Lung (tissue), 11 donors: ENCODE measurements at regions not wholly inside any gene's neighbourhood (a gene's known extent, or its start where the extent isn't known, plus 50 kb on each side); places are given as distances from the start of the nearest gene placed in this dataset.

Source experiments
- ATAC-seq: fragments of 200-7000 bp; cut with Tn5 transposase; one replicate; pipeline ENCODE4 v1.9.1; 2020; ENCODE audit warnings: moderate number of reproducible peaks; ENCODE audit not compliant: insufficient read depth, low FRiP score
- DNase-seq, 3 donors: peaks; one replicate each; pipeline ENCODE4 v3.0.0-alpha.2; 2013 to 2017
- H3K27ac ChIP-seq, 2 donors: one replicate each; pipeline ENCODE4 v1.5.1; 2013; ENCODE audit warnings: mild to moderate bottlenecking in 2 of 2, moderate library complexity in 2 of 2, control low read depth in 1 of 2, inconsistent platforms in 1 of 2, low read depth in 1 of 2, low read length in 1 of 2
- H3K27me3 ChIP-seq, 3 donors: one replicate each; pipeline ENCODE4 v1.5.1; 2013; ENCODE audit warnings: low read length in 2 of 3; ENCODE audit not compliant: control insufficient read depth in 3 of 3, insufficient read depth in 3 of 3
- H3K36me3 ChIP-seq, 4 donors: one replicate each; pipeline ENCODE4 v1.5.1; 2013; ENCODE audit warnings: low read length in 4 of 4, mild to moderate bottlenecking in 1 of 4, moderate library complexity in 1 of 4; ENCODE audit not compliant: control insufficient read depth in 4 of 4, insufficient read depth in 4 of 4
- H3K4me1 ChIP-seq, 5 donors: one replicate each; pipeline ENCODE4 v1.5.1; 2013; ENCODE audit warnings: low read length in 5 of 5, mild to moderate bottlenecking in 2 of 5, moderate library complexity in 1 of 5; ENCODE audit not compliant: control insufficient read depth in 5 of 5, insufficient read depth in 5 of 5
- H3K4me3 ChIP-seq: one replicate; pipeline ENCODE4 v1.5.1; 2013; ENCODE audit warnings: mild to moderate bottlenecking, control low read depth, moderate library complexity
- H3K9ac ChIP-seq, 2 donors: one replicate each; pipeline ENCODE4 v1.5.1; 2013; ENCODE audit warnings: low read length in 2 of 2, control low read depth in 1 of 2; ENCODE audit not compliant: insufficient read depth in 1 of 2
- H3K9me3 ChIP-seq, 4 donors: one replicate each; pipeline ENCODE4 v1.5.1; 2013; ENCODE audit warnings: low read length in 3 of 4, mild to moderate bottlenecking in 1 of 4, moderate library complexity in 1 of 4; ENCODE audit not compliant: control insufficient read depth in 4 of 4, insufficient read depth in 3 of 4
- WGBS, 2 donors: extraction: QIAGEN DNeasy Blood & Tissue Kit; methylation state at CpG; one replicate each; pipeline ENCODE4 v1.1.7; 2013; 5-methylcytosine and 5-hydroxymethylcytosine counted together
- TF ChIP-seq, protein P1 (sequence below): IDR thresholded peaks from 2 replicates; pipeline ENCODE4 v1.5.1; 2012; ENCODE audit warnings: mild to moderate bottlenecking; ENCODE audit errors: control extremely low read depth, extremely low read depth
- donor health status: control.
- donor health status: control.
- donor health status: Bipolar disorder and iron deficiency.
- donor health status: healthy.
- donor health status: DM: yes; HTN: yes; CAD: no.

DNA sequence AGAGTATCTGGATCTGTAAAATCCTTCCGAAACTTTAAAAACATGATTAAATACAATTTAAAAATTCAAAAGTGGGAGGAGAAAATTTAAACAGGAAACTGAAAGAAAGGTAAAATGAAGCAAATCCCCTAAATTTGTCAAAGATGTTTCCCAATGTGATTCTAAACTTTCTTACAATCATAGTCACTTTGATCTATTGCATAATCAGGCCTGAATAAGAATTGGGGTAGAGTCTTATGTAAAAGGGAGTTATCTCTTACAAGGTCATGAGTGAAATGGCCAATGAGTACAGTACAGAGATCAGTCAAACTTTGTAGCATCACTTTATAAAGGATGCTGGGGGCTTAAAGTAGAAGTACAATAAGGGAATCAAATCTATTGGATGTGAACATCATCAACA, 1657.7 kb upstream of the CELF4 start:
- H3K36me3 ChIP-seq: no peaks in the 10 kb centered on the region
- no peak overlapping the region for H3K27ac ChIP-seq
- TF ChIP-seq, protein P1, sequence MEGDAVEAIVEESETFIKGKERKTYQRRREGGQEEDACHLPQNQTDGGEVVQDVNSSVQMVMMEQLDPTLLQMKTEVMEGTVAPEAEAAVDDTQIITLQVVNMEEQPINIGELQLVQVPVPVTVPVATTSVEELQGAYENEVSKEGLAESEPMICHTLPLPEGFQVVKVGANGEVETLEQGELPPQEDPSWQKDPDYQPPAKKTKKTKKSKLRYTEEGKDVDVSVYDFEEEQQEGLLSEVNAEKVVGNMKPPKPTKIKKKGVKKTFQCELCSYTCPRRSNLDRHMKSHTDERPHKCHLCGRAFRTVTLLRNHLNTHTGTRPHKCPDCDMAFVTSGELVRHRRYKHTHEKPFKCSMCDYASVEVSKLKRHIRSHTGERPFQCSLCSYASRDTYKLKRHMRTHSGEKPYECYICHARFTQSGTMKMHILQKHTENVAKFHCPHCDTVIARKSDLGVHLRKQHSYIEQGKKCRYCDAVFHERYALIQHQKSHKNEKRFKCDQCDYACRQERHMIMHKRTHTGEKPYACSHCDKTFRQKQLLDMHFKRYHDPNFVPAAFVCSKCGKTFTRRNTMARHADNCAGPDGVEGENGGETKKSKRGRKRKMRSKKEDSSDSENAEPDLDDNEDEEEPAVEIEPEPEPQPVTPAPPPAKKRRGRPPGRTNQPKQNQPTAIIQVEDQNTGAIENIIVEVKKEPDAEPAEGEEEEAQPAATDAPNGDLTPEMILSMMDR: no peak
- no peak overlapping the region for H3K9ac ChIP-seq
- no peak overlapping the region for H3K4me3 ChIP-seq
- H3K27me3 ChIP-seq: no peaks in the 10 kb centered on the region
- no peaks in the 10 kb centered on the region for H3K9me3 ChIP-seq
- DNase-seq (no peak), ATAC-seq (no peak)
- 90 to 93% methylated on average over 1 of the region's 1 CpG for WGBS, 2 donors
- no peaks in the 10 kb centered on the region for H3K4me1 ChIP-seq

DNA sequence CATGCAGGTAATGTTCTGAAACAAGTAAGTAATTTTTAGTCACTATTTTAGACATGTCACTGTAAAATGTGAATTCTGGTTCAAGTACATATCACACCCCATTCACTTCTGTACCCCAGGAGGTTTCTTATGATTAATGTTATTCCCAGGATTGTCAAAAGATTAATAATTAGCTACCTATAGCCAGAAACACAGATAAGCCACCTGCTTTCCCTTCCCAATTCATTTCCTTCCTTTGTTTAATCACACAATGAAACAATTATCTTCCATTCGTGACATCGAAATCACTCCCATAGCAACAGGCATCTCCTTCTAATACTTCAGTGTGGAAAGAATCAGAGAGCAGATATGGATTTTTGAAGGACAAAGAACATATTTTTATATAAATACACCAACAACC, 1650.3 kb upstream of the CELF4 start:
- DNase-seq (no peak), ATAC-seq (no peak)
- no peaks in the 10 kb centered on the region for H3K27me3 ChIP-seq
- H3K27ac ChIP-seq: no peak overlapping the region
- H3K9me3 ChIP-seq: peaks cover 0 to 3% (median 1%) of the 10 kb centered on the region in 4 donors
- no peaks in the 10 kb centered on the region for H3K36me3 ChIP-seq
- TF ChIP-seq, protein P1: no peak
- no peak overlapping the region for H3K9ac ChIP-seq
- H3K4me3 ChIP-seq: no peak overlapping the region
- H3K4me1 ChIP-seq: no peaks in the 10 kb centered on the region
- 54 to 81% methylated on average over 2 of the region's 2 CpGs for WGBS, 2 donors

DNA sequence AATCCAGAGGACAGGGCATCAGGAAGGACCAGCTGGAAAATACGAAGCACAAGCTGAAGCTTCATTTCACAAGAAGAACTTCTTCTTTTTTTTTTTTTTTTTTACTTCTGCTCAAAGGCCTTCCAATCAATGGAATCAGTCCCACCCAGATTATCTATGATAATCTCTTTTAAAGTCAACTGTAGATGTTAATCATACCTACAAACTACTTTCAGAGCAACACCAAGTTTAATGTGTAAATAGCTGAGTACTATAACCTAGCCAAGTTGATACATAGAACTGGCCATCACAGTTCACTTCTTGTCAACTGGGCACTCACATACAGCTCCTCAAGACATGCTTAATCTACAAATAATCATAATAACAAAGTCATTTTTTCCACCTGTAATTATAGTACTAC, 1645.9 kb upstream of the CELF4 start:
- H3K36me3 ChIP-seq: no peaks in the 10 kb centered on the region
- WGBS, 2 donors: 44 to 83% methylated on average over 1 of the region's 1 CpG
- no peak overlapping the region for H3K4me3 ChIP-seq
- no peaks in the 10 kb centered on the region for H3K27me3 ChIP-seq
- peaks cover 0 to 3% (median 1%) of the 10 kb centered on the region in 4 donors for H3K9me3 ChIP-seq
- H3K9ac ChIP-seq: no peak overlapping the region
- DNase-seq (no peak), ATAC-seq (no peak)
- TF ChIP-seq, protein P1: no peak
- H3K27ac ChIP-seq: no peak overlapping the region
- peaks cover 0 to 3% (median 0%) of the 10 kb centered on the region in 5 donors for H3K4me1 ChIP-seq

DNA sequence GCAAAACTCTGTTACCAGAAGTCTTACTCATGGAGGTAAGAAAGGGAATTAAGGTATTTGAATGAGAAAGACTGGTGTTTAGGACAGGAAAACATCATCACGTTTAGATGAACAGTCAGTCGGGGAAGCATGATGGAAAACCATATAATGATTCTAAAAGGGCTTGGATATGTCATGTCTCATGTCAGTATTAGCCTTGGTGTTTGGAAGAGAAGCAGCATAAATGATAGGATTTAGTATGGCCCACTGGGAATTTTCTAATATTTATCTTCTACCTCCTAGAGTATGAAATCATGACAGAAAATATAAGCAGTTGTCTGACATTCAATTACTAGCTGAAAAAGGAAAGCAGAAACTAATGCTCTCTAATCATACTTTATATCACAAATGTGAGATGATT, 1643.6 kb upstream of the CELF4 start:
- TF ChIP-seq, protein P1: no peak
- DNase-seq: no peak
- ATAC-seq: no peak
- WGBS, 2 donors: 82 to 90% methylated on average over 2 of the region's 2 CpGs
- Histone ChIP-seq H3K4me3 (no peak overlapping the region), H3K36me3 (no peaks in the 10 kb centered on the region), H3K4me1 (peaks cover 0 to 9% (median 0%) of the 10 kb centered on the region in 5 donors), H3K27ac (no peak overlapping the region), H3K9ac (no peak overlapping the region), H3K9me3 (peaks cover 0 to 3% (median 0%) of the 10 kb centered on the region in 4 donors), H3K27me3 (no peaks in the 10 kb centered on the region)
